ENCODE measurements at regions not wholly inside any gene's neighbourhood (a gene's known extent, or its start where the extent isn't known, plus 50 kb on each side); places are given as distances from the start of the nearest gene placed in this dataset.

DNA sequence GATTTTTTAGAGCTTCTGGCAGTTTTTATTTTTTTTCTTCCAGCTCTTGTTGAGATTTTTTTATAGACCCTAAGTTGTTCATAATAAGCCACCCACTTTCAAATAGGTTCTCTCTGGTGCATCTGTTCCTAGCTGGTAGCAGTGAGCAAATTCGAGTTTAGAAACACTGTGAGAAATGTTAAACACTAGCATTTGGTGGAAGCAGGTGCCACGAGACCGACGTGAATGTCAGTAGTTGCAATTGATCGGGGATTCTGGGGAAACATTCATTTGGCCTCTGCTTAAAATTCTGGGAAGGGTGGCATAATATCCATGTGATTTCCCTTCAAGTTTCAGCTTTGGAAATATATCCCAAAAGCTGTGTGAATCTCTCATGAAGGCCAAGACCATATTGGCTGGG is 435.0 kb downstream of the RNF144A start:
- TF ChIP-seq NFIC (IDR thresholded peaks at IDR 0.05) = no peak
- no peak for TF ChIP-seq EGR1 (IDR thresholded peaks at IDR 0.05)
- no peak for TF ChIP-seq TAF1 (IDR thresholded peaks at IDR 0.05; ENCODE audit: low read depth)
- no peak for TF ChIP-seq EP300 (IDR thresholded peaks at IDR 0.05; ENCODE audit: borderline replicate concordance)
- TF ChIP-seq TEAD4 (IDR thresholded peaks at IDR 0.05) = no peak
